SK-N-SH (cell line): ENCODE measurements at regions not wholly inside any gene's neighbourhood (a gene's known extent, or its start where the extent isn't known, plus 50 kb on each side); places are given as distances from the start of the nearest gene placed in this dataset.

Experiments used
- CTCF ChIA-PET: fragments of 300-600, 350-600 bp; formaldehyde crosslinking; extraction: SDS; loops from one replicate; lab custom pipeline; 2021; lab: Yijun Ruan, JAX
- POLR2A ChIA-PET: fragments of 350-600 bp; sonication (Branson Sonifier 250); formaldehyde crosslinking; extraction: SDS; loops from one replicate; lab custom pipeline; 2020; ENCODE audit warnings: antibody characterized with exemption, inconsistent platforms; lab: Yijun Ruan, JAX
- DNase-seq: peaks from one replicate; pipeline ENCODE4 v3.0.0; 2012
- H2AFZ ChIP-seq: fragments of 200-600 bp; sonication (generic); 2 replicates; pipeline ENCODE4 v1.8.1; 2016; ENCODE audit warnings: antibody characterized with exemption, mild to moderate bottlenecking, low read depth
- H3F3A ChIP-seq: fragments of 200-600 bp; sonication (generic); replicated peaks from 2 replicates; pipeline ENCODE3; 2016; ENCODE audit warnings: antibody characterized with exemption, mild to moderate bottlenecking; ENCODE audit not compliant: insufficient read depth
- H3K27ac ChIP-seq, 2 experiments: fragments of 200-500 bp in 1 of 2; fragments of 200-600 bp in 1 of 2; sonication (Bioruptor generic) in 1 of 2; sonication (generic), shearing (Covaris generic) in 1 of 2; 2 replicates each; pipeline versions ENCODE4 v1.5.1 to v1.6.1; 2014 to 2016; ENCODE audit warnings: low read depth in 2 of 2, inconsistent platforms in 1 of 2, low read length in 1 of 2, mild to moderate bottlenecking in 1 of 2, mixed read lengths in 1 of 2
- H3K27me3 ChIP-seq: fragments of 200-600 bp; sonication (generic), shearing (Covaris generic); 2 replicates; pipeline ENCODE4 v1.6.1; 2016; ENCODE audit warnings: mixed run types; ENCODE audit not compliant: insufficient read depth
- H3K36me3 ChIP-seq, 2 experiments: fragments of 200-500 bp in 1 of 2; fragments of 200-600 bp in 1 of 2; sonication (Bioruptor generic) in 1 of 2; sonication (generic) in 1 of 2; replicated peaks in 1 of 2; 2 replicates each; pipeline versions ENCODE3 to v1.5.1; 2014 to 2016; ENCODE audit warnings: low read length in 1 of 2, mild to moderate bottlenecking in 1 of 2; ENCODE audit not compliant: insufficient read depth in 2 of 2, control insufficient read depth in 1 of 2
- H3K4me1 ChIP-seq, 2 experiments: fragments of 200-500 bp in 1 of 2; fragments of 200-600 bp in 1 of 2; sonication (Bioruptor generic) in 1 of 2; sonication (generic), shearing (Covaris generic) in 1 of 2; 2 replicates each; pipeline versions ENCODE4 v1.5.1 to v1.6.1; 2014 to 2016; ENCODE audit warnings: low read depth in 1 of 2, low read length in 1 of 2, mixed run types in 1 of 2; ENCODE audit not compliant: insufficient read depth in 2 of 2, control insufficient read depth in 1 of 2
- H3K4me2 ChIP-seq: fragments of 200-600 bp; sonication (generic), shearing (Covaris generic); 2 replicates; pipeline ENCODE4 v1.6.1; 2017; ENCODE audit warnings: mixed run types
- H3K4me3 ChIP-seq, 2 experiments: fragments of 200-500 bp in 1 of 2; fragments of 200-600 bp in 1 of 2; sonication (Bioruptor generic) in 1 of 2; sonication (generic), shearing (Covaris generic) in 1 of 2; 2 replicates each; pipeline versions ENCODE4 v1.5.1 to v1.8.1; 2014 to 2016; ENCODE audit warnings: low read depth in 2 of 2, inconsistent platforms in 1 of 2, low read length in 1 of 2, mild to moderate bottlenecking in 1 of 2, mixed read lengths in 1 of 2, moderate library complexity in 1 of 2
- H3K79me2 ChIP-seq: fragments of 200-600 bp; sonication (generic); 2 replicates; pipeline ENCODE4 v1.8.1; 2017; ENCODE audit warnings: mild to moderate bottlenecking; ENCODE audit not compliant: insufficient read depth
- H3K9ac ChIP-seq: fragments of 200-600 bp; sonication (generic); 2 replicates; pipeline ENCODE4 v1.6.1; 2017; ENCODE audit warnings: mixed run types
- H3K9me2 ChIP-seq: fragments of 200-600 bp; sonication (generic); 2 replicates; pipeline ENCODE4 v1.6.1; 2017; ENCODE audit warnings: mixed run types
- H3K9me3 ChIP-seq: fragments of 200-600 bp; sonication (generic); 2 replicates; pipeline ENCODE4 v1.6.1; 2017; ENCODE audit warnings: mixed run types, mild to moderate bottlenecking, moderate library complexity
- H4K20me1 ChIP-seq: fragments of 200-600 bp; sonication (generic); 2 replicates; pipeline ENCODE4 v1.6.1; 2017; ENCODE audit warnings: mild to moderate bottlenecking, mixed run types; ENCODE audit not compliant: insufficient read depth
- CTCF ChIP-seq: fragments of 200-600 bp; sonication (generic); IDR thresholded peaks from 2 replicates; pipeline ENCODE4 v1.6.1; 2017; ENCODE audit warnings: antibody characterized with exemption, mild to moderate bottlenecking, moderate library complexity
- ELF1 ChIP-seq: IDR thresholded peaks from 2 replicates; pipeline ENCODE4 v1.4.0; 2012
- EZH2phosphoT487 ChIP-seq: fragments of 200-600 bp; sonication (generic); IDR thresholded peaks from 2 replicates; pipeline ENCODE4 v1.6.1; 2017; ENCODE audit warnings: low read depth, mixed run types, mild to moderate bottlenecking, antibody characterized with exemption, moderate library complexity, borderline replicate concordance
- FOSL2 ChIP-seq: IDR thresholded peaks from 2 replicates; pipeline ENCODE4 v1.4.0; 2012; ENCODE audit warnings: low read depth, mild to moderate bottlenecking, moderate library complexity, borderline replicate concordance
- FOXJ3 ChIP-seq: sonication (generic); formaldehyde crosslinking; IDR thresholded peaks from 2 replicates; pipeline ENCODE4 v1.5.1; 2020; ENCODE audit warnings: mild to moderate bottlenecking, missing genetic modification reagents
- GATA2 ChIP-seq: sonication (generic); formaldehyde crosslinking; IDR thresholded peaks from 2 replicates; pipeline ENCODE4 v1.5.0; 2020; ENCODE audit warnings: mild to moderate bottlenecking, missing genetic modification reagents
- JUND ChIP-seq: IDR thresholded peaks from 2 replicates; pipeline ENCODE4 v1.4.0; 2012
- MAX ChIP-seq: IDR thresholded peaks from 2 replicates; pipeline ENCODE4 v1.4.0; 2012; ENCODE audit warnings: low read depth
- MEF2A ChIP-seq: IDR thresholded peaks from 2 replicates; pipeline ENCODE4 v1.4.0; 2012; ENCODE audit warnings: low read depth, borderline replicate concordance
- NFIC ChIP-seq: IDR thresholded peaks from 2 replicates; pipeline ENCODE4 v1.4.0; 2012; ENCODE audit warnings: borderline replicate concordance
- RCOR1 ChIP-seq: fragments of 150-350 bp; IDR thresholded peaks from 2 replicates; pipeline ENCODE4 v1.6.1; 2017; ENCODE audit warnings: antibody characterized with exemption, low read length
- RFX5 ChIP-seq: IDR thresholded peaks from 2 replicates; pipeline ENCODE4 v1.6.1; 2012; ENCODE audit warnings: mild to moderate bottlenecking, improper control_type of control experiment, low read length
- SIN3A ChIP-seq: IDR thresholded peaks from 2 replicates; pipeline ENCODE4 v1.6.1; 2012; ENCODE audit warnings: low read depth, mild to moderate bottlenecking, low read length, moderate library complexity, borderline replicate concordance
- TAF1 ChIP-seq: IDR thresholded peaks from 2 replicates; pipeline ENCODE4 v1.6.1; 2012; ENCODE audit warnings: low read depth, mild to moderate bottlenecking, low read length, moderate library complexity, borderline replicate concordance
- YY1 ChIP-seq: IDR thresholded peaks from 2 replicates; pipeline ENCODE4 v1.4.0; 2012; ENCODE audit warnings: low read depth, mild to moderate bottlenecking
- WGBS: methylation state at CpG from one replicate; pipeline ENCODE4 v1.1.6; 2017; ENCODE audit warnings: low lambda C conversion rate; 5-methylcytosine and 5-hydroxymethylcytosine counted together
- TF ChIP-seq, protein P1 (sequence below): fragments of 150-350 bp; IDR thresholded peaks from 2 replicates; pipeline ENCODE4 v1.6.1; 2017; ENCODE audit warnings: antibody characterized with exemption, low read length, low read depth, borderline replicate concordance
- TF ChIP-seq, protein P2 (sequence below): IDR thresholded peaks from 2 replicates; pipeline ENCODE4; 2012

DNA sequence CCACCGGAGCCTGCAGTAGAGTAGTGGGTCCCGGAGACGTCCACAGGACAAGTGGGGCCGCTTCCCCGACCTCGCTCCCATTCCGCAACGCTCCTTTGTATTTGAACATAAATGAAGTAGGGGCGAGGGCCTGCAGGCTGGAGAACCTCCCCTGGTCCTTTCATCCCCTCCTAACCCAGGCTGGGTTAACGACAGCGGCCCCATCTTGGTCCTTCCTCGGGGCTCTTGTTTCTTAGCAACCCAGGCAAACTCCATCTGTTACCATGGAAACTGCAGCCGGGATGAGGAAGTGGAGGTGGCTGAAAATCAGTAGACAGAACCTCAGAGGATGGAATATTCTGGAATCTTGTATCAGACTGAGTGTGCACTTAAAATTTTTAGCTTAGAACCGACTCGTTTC, 132.6 kb upstream of the USP29 start:
- H3K4me1 ChIP-seq = no peaks in the 10 kb centered on the region
- no peaks in the 10 kb centered on the region for H3K79me2 ChIP-seq
- TF ChIP-seq MEF2A (no peak), FOSL2 (no peak), CTCF (no peak), RFX5 (no peak), RCOR1 (no peak), FOXJ3 (no peak), EZH2phosphoT487 (no peak)
- TF ChIP-seq, protein P1, sequence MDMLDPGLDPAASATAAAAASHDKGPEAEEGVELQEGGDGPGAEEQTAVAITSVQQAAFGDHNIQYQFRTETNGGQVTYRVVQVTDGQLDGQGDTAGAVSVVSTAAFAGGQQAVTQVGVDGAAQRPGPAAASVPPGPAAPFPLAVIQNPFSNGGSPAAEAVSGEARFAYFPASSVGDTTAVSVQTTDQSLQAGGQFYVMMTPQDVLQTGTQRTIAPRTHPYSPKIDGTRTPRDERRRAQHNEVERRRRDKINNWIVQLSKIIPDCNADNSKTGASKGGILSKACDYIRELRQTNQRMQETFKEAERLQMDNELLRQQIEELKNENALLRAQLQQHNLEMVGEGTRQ = no peak
- H3K27me3 ChIP-seq = no peaks in the 10 kb centered on the region
- no peaks in the 10 kb centered on the region for H3K9me2 ChIP-seq
- no peak overlapping the region for H3K27ac ChIP-seq
- no peaks in the 10 kb centered on the region for H3K9me3 ChIP-seq
- no peaks in the 10 kb centered on the region for H3F3A ChIP-seq
- H3K36me3 ChIP-seq = no peaks in the 10 kb centered on the region
- H4K20me1 ChIP-seq = no peaks in the 10 kb centered on the region
- no peak overlapping the region for H3K4me2 ChIP-seq
- peak; percentile 43 for DNase-seq
- H2AFZ ChIP-seq = no peak overlapping the region
- H3K9ac ChIP-seq = no peak overlapping the region
- H3K4me3 ChIP-seq = no peak overlapping the region
- 29% methylated on average over 15 of the region's 15 CpGs for WGBS
- CTCF ChIA-PET = no interaction called here
- POLR2A ChIA-PET = no interaction called here

GRCh38 chr19:56988299-56988698, 131.5 kb upstream of the USP29 start:
- Histone ChIP-seq H3K9me3 (no peaks in the 10 kb centered on the region), H3K9ac (no peak overlapping the region), H3F3A (no peaks in the 10 kb centered on the region), H3K36me3 (no peaks in the 10 kb centered on the region)
- CTCF ChIA-PET = no interaction called here
- 27% methylated on average over 5 of the region's 5 CpGs for WGBS
- no peak for DNase-seq
- TF ChIP-seq YY1 = no peak
- TF ChIP-seq MEF2A = no peak
- no peak for TF ChIP-seq CTCF
- no peak for TF ChIP-seq FOSL2
- no peak for TF ChIP-seq MAX
- TF ChIP-seq GATA2 = no peak
- TF ChIP-seq, protein P2, sequence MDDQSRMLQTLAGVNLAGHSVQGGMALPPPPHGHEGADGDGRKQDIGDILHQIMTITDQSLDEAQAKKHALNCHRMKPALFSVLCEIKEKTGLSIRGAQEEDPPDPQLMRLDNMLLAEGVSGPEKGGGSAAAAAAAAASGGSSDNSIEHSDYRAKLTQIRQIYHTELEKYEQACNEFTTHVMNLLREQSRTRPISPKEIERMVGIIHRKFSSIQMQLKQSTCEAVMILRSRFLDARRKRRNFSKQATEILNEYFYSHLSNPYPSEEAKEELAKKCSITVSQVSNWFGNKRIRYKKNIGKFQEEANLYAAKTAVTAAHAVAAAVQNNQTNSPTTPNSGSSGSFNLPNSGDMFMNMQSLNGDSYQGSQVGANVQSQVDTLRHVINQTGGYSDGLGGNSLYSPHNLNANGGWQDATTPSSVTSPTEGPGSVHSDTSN = no peak
- TF ChIP-seq JUND = no peak
- TF ChIP-seq RFX5 = no peak
- no peak for TF ChIP-seq NFIC
- no peak for TF ChIP-seq SIN3A
- TF ChIP-seq TAF1 = no peak
- TF ChIP-seq ELF1 = no peak
- TF ChIP-seq, all 33 proteins: peak for 0
- POLR2A ChIA-PET = no interaction called here
- no peak overlapping the region for H3K27ac ChIP-seq
- H3K4me1 ChIP-seq = no peaks in the 10 kb centered on the region
- no peak overlapping the region for H2AFZ ChIP-seq
- no peak overlapping the region for H3K4me3 ChIP-seq
- no peak overlapping the region for H3K4me2 ChIP-seq
- no peaks in the 10 kb centered on the region for H4K20me1 ChIP-seq
- H3K79me2 ChIP-seq = no peaks in the 10 kb centered on the region
- no peaks in the 10 kb centered on the region for H3K9me2 ChIP-seq
- no peaks in the 10 kb centered on the region for H3K27me3 ChIP-seq
